ENCODE measurements at regions not wholly inside any gene's neighbourhood (a gene's known extent, or its start where the extent isn't known, plus 50 kb on each side); places are given as distances from the start of the nearest gene placed in this dataset.

DNA sequence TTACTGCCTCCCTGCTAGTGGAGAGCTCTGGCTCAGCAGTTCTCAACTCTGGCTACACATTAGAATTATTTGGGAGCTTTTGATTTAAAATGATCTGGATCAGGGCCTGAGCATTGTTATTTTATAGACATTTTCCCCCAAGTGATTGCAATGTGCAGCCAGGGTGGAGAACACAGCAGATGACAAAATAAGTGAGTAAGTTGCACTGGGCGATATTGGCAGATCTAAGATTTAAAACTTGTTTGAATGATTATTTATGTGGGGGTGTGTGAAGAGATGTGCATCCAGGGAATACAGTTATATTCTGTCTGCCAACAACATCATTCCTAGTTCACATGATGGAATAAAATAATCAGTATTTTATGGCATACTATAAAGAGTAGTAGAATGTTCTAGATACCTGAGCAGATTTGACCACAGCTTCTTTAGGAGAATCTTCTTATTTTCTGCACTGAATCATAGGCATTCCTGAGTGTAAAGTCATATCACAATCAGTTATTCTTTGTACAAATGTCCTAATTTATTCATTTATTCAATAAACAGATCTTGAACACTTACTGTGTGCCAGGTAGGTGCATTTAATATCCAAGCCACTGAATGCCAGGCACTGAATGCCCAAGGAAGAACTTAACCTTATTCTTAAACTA, 123.9 kb downstream of the UCHL1 start:
- TF ChIP-seq CREB1 (IDR thresholded peaks at IDR 0.05; ENCODE audit: low read depth) (no peak), ZBTB7A (IDR thresholded peaks at IDR 0.05; ENCODE audit: low read depth) (no peak), TEAD4 (IDR thresholded peaks at IDR 0.05) (no peak), YY1 (IDR thresholded peaks at IDR 0.05; ENCODE audit: low read depth) (no peak)
